Endodermal cell (in vitro differentiated cells): ENCODE measurements at regions not wholly inside any gene's neighbourhood (a gene's known extent, or its start where the extent isn't known, plus 50 kb on each side); places are given as distances from the start of the nearest gene placed in this dataset.

Experiments used
- DNase-seq: peaks from one replicate; pipeline ENCODE4 v3.0.0-alpha.2; 2017
- H3K27ac ChIP-seq: 2 replicates; pipeline ENCODE4 v1.5.1; 2013; ENCODE audit warnings: mild to moderate bottlenecking, low read depth, low read length, moderate library complexity
- H3K27me3 ChIP-seq: 2 replicates; pipeline ENCODE4 v1.6.1; 2013; ENCODE audit warnings: mild to moderate bottlenecking, low read length, moderate library complexity; ENCODE audit not compliant: insufficient read depth, control insufficient read depth, poor library complexity, severe bottlenecking
- H3K36me3 ChIP-seq: 2 replicates; pipeline ENCODE4 v1.7.0; 2013; ENCODE audit warnings: mild to moderate bottlenecking, low read length, moderate library complexity; ENCODE audit not compliant: control insufficient read depth, insufficient read depth
- H3K4me1 ChIP-seq: one replicate; pipeline ENCODE4 v1.7.0; 2013; ENCODE audit warnings: low read length; ENCODE audit not compliant: control insufficient read depth, insufficient read depth
- H3K4me3 ChIP-seq: 2 replicates; pipeline ENCODE4 v1.5.1; 2013; ENCODE audit warnings: mild to moderate bottlenecking, low read length, moderate library complexity
- H3K9ac ChIP-seq: 2 replicates; pipeline ENCODE4 v1.6.1; 2013; ENCODE audit warnings: mild to moderate bottlenecking, low read length, moderate library complexity; ENCODE audit not compliant: poor library complexity, severe bottlenecking; ENCODE audit errors: extremely low read depth
- H3K9me3 ChIP-seq: 2 replicates; pipeline ENCODE4 v1.6.1; 2013; ENCODE audit warnings: mild to moderate bottlenecking, low read length, moderate library complexity; ENCODE audit not compliant: control insufficient read depth
- H3K27ac Mint-ChIP-seq: 2 replicates; pipeline ENCODE4 v1.8.0; 2020; ENCODE audit warnings: mixed read lengths
- H3K27me3 Mint-ChIP-seq: 2 replicates; pipeline ENCODE4 v1.8.0; 2021; ENCODE audit warnings: mild to moderate bottlenecking, mixed read lengths; ENCODE audit not compliant: insufficient read depth
- H3K36me3 Mint-ChIP-seq: 2 replicates; pipeline ENCODE4 v1.8.0; 2020; ENCODE audit warnings: low read depth, mixed read lengths
- H3K4me1 Mint-ChIP-seq: 2 replicates; pipeline ENCODE4 v1.8.0; 2020; ENCODE audit warnings: mixed read lengths
- H3K4me3 Mint-ChIP-seq: 2 replicates; pipeline ENCODE4 v1.8.0; 2020; ENCODE audit warnings: mild to moderate bottlenecking, moderate library complexity, mixed read lengths
- H3K9me3 Mint-ChIP-seq: 2 replicates; pipeline ENCODE4 v1.8.0; 2020; ENCODE audit warnings: mild to moderate bottlenecking, mixed read lengths
- WGBS, 2 experiments: methylation state at CpG; one replicate each; pipeline versions ENCODE4 v1.1.5 to v1.1.7; 2013; ENCODE audit warnings: missing lambda C conversion rate in 2 of 2, mixed read lengths in 1 of 2; ENCODE audit not compliant: insufficient coverage in 1 of 2, insufficient read length in 1 of 2; 5-methylcytosine and 5-hydroxymethylcytosine counted together
- TF ChIP-seq, protein P1 (sequence below): fragments of 200-600 bp; sonication (generic); conservative IDR thresholded peaks from 2 replicates; pipeline ENCODE4 v1.5.0; 2021; ENCODE audit warnings: antibody characterized with exemption, mild to moderate bottlenecking

- 81 to 84% methylated on average over 3 to 4 of the region's 4 CpGs for WGBS, 2 experiments
- H3K27me3 ChIP-seq = no peaks in the 10 kb centered on the region
- no peak overlapping the region for H3K9ac ChIP-seq
- no peaks in the 10 kb centered on the region for H3K9me3 ChIP-seq
- no peak overlapping the region for H3K27ac ChIP-seq
- peaks cover 14% of the 10 kb centered on the region for H3K4me1 Mint-ChIP-seq
- no peaks in the 10 kb centered on the region for H3K36me3 Mint-ChIP-seq
- H3K27me3 Mint-ChIP-seq = no peaks in the 10 kb centered on the region
- no peaks in the 10 kb centered on the region for H3K36me3 ChIP-seq
- no peak overlapping the region for H3K27ac Mint-ChIP-seq
- no peak for DNase-seq
- TF ChIP-seq, protein P1, sequence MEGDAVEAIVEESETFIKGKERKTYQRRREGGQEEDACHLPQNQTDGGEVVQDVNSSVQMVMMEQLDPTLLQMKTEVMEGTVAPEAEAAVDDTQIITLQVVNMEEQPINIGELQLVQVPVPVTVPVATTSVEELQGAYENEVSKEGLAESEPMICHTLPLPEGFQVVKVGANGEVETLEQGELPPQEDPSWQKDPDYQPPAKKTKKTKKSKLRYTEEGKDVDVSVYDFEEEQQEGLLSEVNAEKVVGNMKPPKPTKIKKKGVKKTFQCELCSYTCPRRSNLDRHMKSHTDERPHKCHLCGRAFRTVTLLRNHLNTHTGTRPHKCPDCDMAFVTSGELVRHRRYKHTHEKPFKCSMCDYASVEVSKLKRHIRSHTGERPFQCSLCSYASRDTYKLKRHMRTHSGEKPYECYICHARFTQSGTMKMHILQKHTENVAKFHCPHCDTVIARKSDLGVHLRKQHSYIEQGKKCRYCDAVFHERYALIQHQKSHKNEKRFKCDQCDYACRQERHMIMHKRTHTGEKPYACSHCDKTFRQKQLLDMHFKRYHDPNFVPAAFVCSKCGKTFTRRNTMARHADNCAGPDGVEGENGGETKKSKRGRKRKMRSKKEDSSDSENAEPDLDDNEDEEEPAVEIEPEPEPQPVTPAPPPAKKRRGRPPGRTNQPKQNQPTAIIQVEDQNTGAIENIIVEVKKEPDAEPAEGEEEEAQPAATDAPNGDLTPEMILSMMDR = no peak
- peaks cover 2% of the 10 kb centered on the region for H3K9me3 Mint-ChIP-seq
- H3K4me1 ChIP-seq = no peaks in the 10 kb centered on the region
- no peak overlapping the region for H3K4me3 ChIP-seq
- H3K4me3 Mint-ChIP-seq = no peak overlapping the region
Observed at GRCh38 chr5:128796506-128796905, 168.8 kb upstream of the SLC27A6 start.

- Mint-ChIP-seq H3K27ac (no peak overlapping the region), H3K27me3 (no peaks in the 10 kb centered on the region), H3K36me3 (no peaks in the 10 kb centered on the region), H3K4me3 (no peak overlapping the region), H3K4me1 (peaks cover 11% of the 10 kb centered on the region), H3K9me3 (peaks cover 2% of the 10 kb centered on the region)
- H3K9ac ChIP-seq = no peak overlapping the region
- no peaks in the 10 kb centered on the region for H3K9me3 ChIP-seq
- H3K36me3 ChIP-seq = no peaks in the 10 kb centered on the region
- H3K4me3 ChIP-seq = no peak overlapping the region
- H3K4me1 ChIP-seq = no peaks in the 10 kb centered on the region
- H3K27me3 ChIP-seq = no peaks in the 10 kb centered on the region
- H3K27ac ChIP-seq = no peak overlapping the region
- TF ChIP-seq, protein P1 = no peak
- DNase-seq = no peak
Observed at GRCh38 chr5:128798871-128799270, 166.4 kb upstream of the SLC27A6 start.

- no peak overlapping the region for H3K4me3 Mint-ChIP-seq
- H3K27me3 Mint-ChIP-seq = no peaks in the 10 kb centered on the region
- WGBS, 2 experiments = 94% methylated on average over 2 to 4 of the region's 4 CpGs
- H3K36me3 Mint-ChIP-seq = no peaks in the 10 kb centered on the region
- H3K27ac Mint-ChIP-seq = no peak overlapping the region
- peak; percentile 50 for DNase-seq
- TF ChIP-seq, protein P1 = no peak
- peaks cover 8% of the 10 kb centered on the region for H3K4me1 Mint-ChIP-seq
- H3K4me1 ChIP-seq = no peaks in the 10 kb centered on the region
- no peak overlapping the region for H3K9ac ChIP-seq
- H3K27ac ChIP-seq = no peak overlapping the region
- H3K27me3 ChIP-seq = no peaks in the 10 kb centered on the region
- no peaks in the 10 kb centered on the region for H3K36me3 ChIP-seq
- no peaks in the 10 kb centered on the region for H3K9me3 ChIP-seq
- H3K9me3 Mint-ChIP-seq = no peaks in the 10 kb centered on the region
- no peak overlapping the region for H3K4me3 ChIP-seq
Observed at GRCh38 chr5:128799945-128800344, 165.3 kb upstream of the SLC27A6 start.
